ENCODE measurements at regions not wholly inside any gene's neighbourhood (a gene's known extent, or its start where the extent isn't known, plus 50 kb on each side); places are given as distances from the start of the nearest gene placed in this dataset.
"Not testable (repeated sequence)": the region's sequence is repeated elsewhere in the genome, so short reads cannot be mapped to it uniquely, and the experiment has no call there.

GRCh38 chr5:104859437-104859836, 1296.8 kb upstream of the NUDT12 start:
- DNase-seq (ENCODE audit: low read depth) = no peak
- no peak overlapping the region for H3K4me3 ChIP-seq (ENCODE audit: low read length)
- TF ChIP-seq CTCF (conservative IDR thresholded peaks at IDR 0.05; ENCODE audit: low read length) = no peak

- not testable (repeated sequence) for DNase-seq (ENCODE audit: low read depth)
Observed at GRCh38 chr5:104852099-104852498, 1289.5 kb upstream of the NUDT12 start.

GRCh38 chr5:104845541-104845940, 1283.0 kb upstream of the NUDT12 start:
- no peak for TF ChIP-seq CTCF (conservative IDR thresholded peaks at IDR 0.05; ENCODE audit: low read length)
- DNase-seq (ENCODE audit: low read depth) = no peak
- no peak overlapping the region for H3K4me3 ChIP-seq (ENCODE audit: low read length)

More at GRCh38 chr5:104852099-104852498, 1289.5 kb upstream of the NUDT12 start:
- not testable (repeated sequence) for H3K4me3 ChIP-seq (ENCODE audit: low read length)

GRCh38 chr5:104843822-104844221, 1281.2 kb upstream of the NUDT12 start:
- no peak for TF ChIP-seq CTCF (conservative IDR thresholded peaks at IDR 0.05; ENCODE audit: low read length)
- no peak for DNase-seq (ENCODE audit: low read depth)
- H3K4me3 ChIP-seq (ENCODE audit: low read length) = no peak overlapping the region

DNA sequence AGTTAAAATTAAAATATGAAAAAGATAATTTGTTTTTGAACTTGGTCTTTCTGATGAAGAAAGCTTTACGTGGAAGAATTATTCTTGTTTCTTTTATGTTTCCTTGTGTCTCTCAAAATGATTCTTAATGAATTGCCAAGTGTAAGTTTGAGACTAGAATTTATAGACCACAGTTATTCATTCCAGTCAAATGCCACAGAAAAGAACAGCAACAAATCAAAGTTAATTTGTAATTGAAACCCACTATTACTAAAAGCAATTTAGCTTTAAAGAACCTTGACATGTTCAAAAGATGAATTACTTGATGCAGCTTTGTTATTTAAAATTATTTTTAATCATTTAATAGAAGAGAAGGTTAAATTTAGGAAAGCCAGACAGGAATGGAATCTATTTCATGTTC, 1277.7 kb upstream of the NUDT12 start:
- no peak for TF ChIP-seq CTCF (conservative IDR thresholded peaks at IDR 0.05; ENCODE audit: low read length)
- no peak overlapping the region for H3K4me3 ChIP-seq (ENCODE audit: low read length)
- DNase-seq (ENCODE audit: low read depth) = no peak

DNA sequence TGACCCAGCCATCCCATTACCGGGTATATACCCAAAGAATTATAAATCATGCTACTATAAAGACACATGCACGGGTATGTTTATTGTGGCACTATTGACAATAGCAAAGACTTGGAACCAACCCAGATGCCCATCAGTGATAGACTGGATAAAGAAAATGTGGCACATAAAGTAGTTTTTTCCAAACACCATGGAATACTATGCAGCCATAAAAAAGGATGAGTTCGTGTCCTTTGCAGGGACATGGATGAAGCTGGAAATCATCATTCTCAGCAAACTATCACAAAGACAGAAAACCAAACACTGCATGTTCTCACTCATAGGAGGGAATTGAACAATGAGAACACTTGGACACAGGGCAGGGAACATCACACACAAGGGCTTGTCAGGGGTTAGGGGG, 1268.9 kb upstream of the NUDT12 start:
- H3K4me3 ChIP-seq (ENCODE audit: low read length); DNase-seq (ENCODE audit: low read depth): not testable (repeated sequence)

GRCh38 chr5:104821606-104822005, 1259.0 kb upstream of the NUDT12 start:
- no peak for TF ChIP-seq CTCF (conservative IDR thresholded peaks at IDR 0.05; ENCODE audit: low read length)
- DNase-seq (ENCODE audit: low read depth) = no peak
- no peak overlapping the region for H3K4me3 ChIP-seq (ENCODE audit: low read length)

DNA sequence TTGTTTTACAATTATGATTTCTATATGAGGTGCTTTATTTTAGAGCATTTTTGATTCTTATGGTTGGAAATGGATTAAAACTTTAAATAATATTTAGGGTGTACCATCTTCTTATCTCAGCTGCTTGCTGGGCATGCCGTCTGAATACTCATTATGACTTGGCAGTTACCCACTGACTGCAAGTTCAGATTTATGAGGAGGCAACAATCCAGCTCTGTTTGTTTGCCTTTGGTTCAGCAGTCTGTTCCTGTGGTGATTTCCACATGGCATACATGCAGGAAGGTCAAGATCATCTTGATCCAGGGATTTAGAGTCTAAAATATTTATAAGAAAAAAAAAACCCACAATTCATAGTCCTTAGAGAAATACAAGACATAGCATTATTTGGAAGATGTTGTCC, 1254.5 kb upstream of the NUDT12 start:
- TF ChIP-seq CTCF (conservative IDR thresholded peaks at IDR 0.05; ENCODE audit: low read length) = no peak
- no peak overlapping the region for H3K4me3 ChIP-seq (ENCODE audit: low read length)
- DNase-seq (ENCODE audit: low read depth) = no peak
